ENCODE measurements at regions not wholly inside any gene's neighbourhood (a gene's known extent, or its start where the extent isn't known, plus 50 kb on each side); places are given as distances from the start of the nearest gene placed in this dataset.
A peak's percentile ranks its signal among the peaks of the same experiment; 100 is the strongest.
"Not testable (repeated sequence)": the region's sequence is repeated elsewhere in the genome, so short reads cannot be mapped to it uniquely, and the experiment has no call there.

DNA sequence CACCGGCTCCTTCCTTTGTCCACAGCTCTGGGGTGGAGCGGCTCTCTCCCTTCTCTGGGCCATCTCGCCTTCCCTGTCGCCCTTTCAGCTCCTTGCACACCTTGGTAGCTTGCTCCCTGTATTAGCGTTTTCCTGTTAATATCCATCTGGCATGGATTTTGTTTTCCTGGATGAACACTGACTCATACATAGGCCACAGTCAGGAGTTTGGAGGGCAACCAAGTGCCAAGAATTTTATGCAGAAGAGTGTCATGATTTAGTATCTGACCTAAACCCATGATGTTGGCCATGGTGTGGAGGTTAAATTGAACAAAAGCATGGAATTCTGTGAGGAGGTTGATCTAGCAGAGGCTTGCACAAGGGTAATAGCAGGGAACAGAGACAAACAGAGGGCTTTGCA lies 180.9 kb downstream of the AIPL1 start:
- DNase-seq, result no peak

DNA sequence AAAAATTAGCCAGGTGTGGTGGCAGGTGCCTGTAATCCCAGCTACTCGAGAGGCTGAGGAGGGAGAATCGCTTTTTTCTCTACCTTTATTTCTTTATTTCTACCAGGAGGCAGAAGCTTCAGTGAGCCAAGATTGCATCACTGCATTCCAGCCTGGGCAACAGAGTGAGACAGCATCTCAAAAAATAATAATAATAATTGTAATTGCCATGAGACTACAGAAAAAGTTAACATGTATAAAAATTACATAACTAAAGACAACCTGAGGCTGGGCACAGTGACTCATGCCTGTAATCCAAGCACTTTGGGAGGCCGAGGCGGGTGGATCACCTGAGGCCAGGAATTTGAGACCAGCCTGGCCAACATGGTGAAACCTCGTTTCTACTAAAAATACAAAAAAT lies 181.5 kb downstream of the WSCD1 start:
- DNase-seq, result not testable (repeated sequence)

DNA sequence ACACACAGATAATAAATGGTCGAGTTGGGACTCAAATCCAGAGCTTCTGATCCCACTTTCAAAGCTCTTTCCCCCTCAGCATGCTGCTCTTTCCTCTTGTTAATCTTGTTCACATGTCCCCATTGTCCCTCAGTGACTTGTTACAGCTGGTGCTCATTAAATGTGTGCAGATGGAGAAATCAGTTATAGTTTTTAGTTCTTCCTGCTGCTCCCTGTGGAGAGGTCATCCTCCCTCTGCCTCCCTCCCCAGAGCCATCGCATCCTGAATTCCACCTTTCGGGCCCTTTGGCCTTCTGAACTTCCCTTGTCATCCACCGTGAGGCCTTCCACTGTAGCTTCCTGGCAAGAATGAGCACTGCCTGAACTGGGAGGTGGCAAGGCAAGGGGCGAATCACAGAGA lies 179.6 kb downstream of the WSCD1 start:
- DNase-seq, result no peak

DNA sequence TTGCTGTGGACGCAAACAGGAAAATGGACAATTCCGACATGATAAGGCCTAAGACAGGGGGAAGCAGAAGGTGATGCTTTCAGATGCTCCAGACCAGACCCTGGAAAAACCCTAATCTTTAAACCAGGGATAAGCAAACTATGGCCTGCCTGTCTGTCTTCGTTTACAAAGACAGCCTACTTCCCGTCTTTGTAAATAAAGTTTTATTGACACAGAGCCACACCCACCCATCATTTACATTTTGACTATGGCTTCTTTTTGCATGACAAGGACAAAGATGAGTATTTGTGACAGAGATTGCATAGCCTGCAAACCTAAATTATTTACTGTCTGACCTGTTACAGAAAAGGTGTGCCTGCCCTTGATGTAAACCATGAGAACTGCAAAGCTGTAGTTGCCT lies 177.9 kb downstream of the WSCD1 start:
- peak; percentile 34 for DNase-seq

DNA sequence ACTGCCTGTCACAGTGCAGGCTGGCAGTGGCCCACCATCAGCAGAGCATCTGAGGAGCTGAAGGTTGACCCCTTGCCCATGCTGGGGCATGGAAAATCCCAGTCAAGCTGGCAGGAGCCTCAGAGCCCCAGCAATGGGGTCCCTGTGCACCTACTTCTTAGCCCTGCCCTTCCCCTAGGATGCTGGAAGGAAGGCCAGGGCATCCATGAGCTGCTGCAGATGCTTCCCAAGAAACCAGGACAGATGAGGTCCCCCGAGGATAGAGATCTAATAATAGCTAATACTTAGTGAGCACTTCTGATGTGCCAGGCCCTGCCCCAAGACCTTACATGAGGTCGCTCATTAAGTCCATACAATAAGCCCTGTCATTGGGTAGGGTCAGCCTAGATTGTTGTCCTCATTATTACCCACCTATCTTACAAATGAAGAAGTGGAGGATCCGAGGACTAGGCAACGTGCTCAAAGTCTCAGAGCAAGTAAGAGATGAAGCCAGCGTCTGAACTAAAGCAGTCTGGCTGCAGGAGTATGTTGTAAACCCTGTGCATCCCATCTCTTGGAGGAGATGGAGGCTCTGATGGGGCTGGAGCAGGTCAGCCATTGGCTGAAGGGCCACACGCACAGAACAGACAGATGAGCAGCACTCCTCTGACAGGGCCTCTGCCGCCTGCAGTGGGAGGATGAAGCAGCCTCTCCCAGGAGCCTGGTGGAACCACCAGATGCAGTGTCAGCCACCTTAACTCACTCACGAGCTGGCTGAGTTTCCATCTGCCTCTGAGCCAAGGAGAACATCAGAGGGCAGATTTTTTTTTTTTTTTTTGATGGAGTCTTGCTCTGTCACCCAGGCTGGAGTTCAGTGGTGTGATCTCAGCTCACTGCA lies 175.4 kb downstream of the WSCD1 start:
- no peak for DNase-seq

DNA sequence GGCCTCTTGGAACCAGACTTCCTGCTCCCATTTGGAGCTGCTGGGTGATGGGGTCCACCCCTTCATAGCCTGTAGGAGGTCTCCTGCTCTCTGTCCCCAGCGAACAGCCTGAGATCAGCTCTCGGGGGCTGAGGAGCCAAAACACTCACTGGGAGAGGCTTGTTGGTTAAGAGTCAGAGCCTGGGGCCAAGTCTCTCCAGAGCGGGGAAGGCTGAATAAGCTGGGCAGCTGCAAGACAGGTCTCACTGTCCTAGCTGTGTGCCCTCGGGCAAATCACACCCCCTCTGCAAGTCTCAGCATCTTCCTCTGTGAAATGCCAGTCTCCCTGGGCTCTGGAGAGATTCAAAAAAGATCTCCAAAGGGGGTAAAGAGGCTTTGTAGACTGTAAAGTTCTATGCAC lies 174.6 kb downstream of the WSCD1 start:
- no peak for DNase-seq

DNA sequence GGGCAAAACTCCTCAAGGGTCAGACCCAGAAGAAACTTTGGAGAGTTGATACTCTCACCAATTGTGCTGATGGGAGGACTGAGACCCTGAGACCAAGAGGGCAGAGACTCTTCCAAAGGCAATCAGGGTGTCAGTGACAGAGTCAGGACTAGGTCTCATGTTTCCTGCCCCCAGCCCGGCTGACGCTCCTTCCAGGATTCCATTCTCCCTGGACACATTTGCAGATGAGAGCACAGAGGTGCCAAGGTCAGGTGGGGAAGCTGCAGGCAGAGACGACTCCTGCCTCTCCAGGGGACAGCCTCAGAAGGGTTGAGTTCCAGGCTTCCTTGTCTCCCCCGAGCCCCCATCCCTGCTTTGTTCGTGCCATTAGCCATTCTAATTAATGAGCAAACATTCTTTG lies 174.1 kb downstream of the WSCD1 start:
- DNase-seq, result no peak

DNA sequence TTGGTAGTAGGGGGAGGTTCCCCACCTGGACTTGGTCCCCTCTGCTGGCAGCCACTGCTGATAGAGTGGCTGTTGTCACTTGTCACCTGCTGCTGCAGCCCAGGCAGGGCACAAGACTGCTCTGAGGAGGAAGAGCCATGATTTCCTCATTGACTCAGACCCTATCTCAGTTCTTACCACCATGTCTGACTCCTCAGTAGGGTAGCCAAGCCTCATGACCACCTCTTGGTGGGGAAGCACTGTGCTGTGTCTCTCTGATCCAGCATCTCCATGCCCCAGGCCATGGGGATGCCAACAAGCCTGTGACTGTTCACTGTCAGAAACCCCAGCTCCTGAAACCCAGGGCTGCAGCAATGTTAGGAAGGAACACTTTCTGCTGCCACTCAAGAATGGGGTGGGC lies 173.0 kb downstream of the WSCD1 start:
- no peak for DNase-seq

DNA sequence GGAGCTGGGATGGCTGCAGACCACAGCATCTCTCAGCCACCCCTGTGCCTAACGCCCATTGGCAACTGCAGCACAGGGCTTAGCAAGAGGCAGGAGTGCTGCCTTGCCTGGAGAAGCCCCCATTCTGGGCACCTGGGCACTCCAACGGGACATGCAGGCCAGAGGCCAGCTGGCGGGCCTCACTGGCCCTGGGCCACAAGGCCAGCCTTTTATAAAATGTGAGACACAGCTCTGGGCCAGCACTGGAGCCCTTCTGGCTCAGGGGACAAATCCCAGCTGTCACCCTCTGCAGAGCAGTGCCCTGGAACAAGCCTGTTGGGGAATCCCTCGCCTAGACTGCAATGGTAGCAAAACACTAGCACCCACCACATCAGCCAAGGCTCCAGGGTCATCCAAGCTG lies 171.8 kb downstream of the WSCD1 start:
- DNase-seq, result no peak

DNA sequence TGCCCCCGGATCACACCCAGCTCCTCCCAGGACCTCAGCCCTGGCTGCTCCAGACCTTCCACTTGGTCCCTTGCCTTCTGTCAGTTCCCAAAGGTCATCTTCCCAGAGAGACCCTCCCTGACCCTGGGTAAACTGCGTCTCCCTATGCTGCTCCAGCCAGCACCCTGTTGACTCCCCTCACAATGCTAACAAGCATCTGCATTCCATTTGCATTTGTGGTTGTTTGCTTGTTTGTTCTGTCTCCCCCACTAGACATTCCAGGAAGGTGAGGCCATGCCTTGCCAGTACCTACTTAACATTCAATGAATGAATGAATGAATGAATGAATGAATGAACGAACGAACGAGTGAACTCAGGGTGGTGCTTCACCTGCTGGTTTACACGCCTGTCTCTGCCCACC lies 171.2 kb downstream of the WSCD1 start:
- DNase-seq, result no peak

DNA sequence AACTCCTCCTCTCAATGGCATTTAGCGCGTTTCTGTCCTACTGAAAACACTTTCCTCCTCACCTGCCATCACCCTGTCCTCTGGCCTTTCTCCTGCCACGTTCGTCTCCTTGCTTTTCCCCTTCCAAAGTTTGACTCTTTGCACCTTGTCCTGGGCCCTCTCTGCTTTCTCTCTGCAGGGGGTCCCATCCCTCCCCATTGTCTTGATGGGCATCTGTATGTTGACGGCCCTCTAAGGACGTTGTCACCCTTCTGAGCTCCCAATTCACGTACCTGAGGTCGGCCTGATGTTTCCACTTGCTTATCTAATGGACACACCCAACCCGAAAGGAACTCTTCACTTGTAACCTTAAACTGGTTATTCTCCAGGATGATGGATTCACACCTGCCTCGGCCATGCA lies 170.4 kb downstream of the WSCD1 start:
- no peak for DNase-seq

DNA sequence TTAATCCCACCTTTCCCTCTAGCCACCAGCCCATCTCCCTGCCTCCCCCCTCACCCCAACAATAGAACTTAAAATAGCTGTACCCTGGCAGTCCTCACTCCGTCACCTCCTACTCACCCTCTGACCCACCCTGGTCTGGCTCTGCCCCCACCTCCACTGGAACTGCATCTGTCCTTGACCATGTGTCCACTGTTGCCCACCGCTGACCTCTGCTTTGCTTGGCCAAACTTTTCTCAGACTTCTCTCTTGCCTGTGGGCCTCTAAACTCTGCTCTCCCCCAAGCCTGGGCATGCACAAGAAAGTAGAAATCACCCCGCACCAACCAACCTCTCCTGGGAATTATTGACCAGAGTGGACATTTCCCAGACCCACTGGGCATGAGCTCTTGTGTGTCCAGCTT lies 169.8 kb downstream of the WSCD1 start:
- no peak for DNase-seq

DNA sequence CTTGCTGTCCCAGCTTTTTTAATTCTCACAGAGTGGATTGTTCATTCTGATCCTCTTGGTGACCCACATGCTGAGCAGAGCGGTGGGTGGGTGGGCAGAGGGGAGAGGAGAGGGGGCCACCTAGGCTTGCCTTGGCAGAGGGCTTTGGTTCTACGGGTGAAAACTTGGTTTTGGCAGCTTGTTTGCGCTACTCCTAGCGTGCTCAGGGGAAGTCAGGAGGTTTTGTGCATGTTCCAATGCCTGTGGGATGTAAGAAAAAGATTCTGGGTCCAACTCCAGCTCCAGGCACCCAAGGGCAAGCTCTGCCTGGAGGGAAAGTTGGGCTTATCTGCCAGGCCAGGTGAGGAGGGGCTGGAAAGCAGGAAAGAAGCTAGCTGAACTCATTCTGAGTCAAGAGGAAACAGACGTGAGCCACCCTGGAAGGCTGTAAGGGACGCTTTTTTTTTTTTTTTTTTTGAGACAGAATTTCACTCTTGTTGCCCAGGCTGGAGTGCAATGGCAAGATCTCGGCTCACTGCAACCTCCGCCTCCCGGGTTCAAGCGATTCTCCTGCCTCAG lies 169.1 kb downstream of the WSCD1 start:
- no peak for DNase-seq

DNA sequence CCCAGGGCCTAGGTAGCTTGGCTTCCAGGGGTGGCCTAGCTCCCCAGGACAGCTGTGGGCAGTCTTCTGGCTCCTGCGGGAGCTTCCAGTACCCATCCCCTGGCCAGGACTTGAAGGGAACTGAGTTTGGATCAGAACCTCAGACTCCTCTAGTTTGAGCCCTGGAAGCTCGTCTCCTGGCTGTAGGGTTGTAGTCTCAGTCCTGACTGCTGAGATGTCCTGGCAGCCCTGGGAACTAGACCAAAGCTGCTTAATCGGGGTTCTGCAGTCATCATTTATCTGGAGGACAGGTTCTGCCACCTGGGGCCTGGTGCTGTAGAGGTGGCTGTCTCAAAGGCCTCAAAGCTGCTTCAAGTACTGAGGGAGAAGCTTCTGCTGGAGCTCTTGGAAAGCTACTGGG lies 163.7 kb downstream of the WSCD1 start:
- DNase-seq, result no peak

DNA sequence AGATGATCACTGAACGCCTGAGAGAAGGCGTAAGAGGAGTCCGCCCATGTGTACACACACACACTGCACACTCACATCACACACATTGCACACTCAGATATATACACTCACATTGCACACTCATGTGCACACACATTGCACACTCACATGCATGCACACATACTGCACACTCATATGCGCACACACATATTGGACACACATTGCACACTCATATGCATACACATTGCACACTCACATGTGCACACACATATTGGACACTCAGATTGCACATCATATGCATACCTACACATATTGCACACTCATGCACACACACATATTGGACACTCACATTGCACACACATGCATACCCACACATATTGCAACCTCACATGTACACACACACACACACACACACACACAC lies 163.2 kb downstream of the WSCD1 start:
- no peak for DNase-seq

DNA sequence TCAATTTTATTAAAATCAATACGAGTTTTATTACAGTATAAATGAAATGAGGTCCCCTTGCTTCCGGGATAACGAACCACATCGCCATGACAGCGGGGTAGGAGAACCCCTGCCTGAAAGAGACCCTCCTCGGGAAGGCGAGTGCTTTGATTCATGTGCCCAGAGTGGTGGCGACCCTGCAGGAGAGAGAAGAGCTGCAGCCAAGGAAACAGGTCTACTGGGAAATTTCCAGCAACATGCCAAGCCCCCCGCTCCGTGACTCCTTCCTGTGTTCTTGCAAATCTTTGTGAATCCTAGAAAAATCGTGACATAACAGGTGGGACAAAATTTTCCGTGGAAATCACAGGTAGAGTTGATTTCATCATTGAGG lies 162.5 kb downstream of the WSCD1 start:
- DNase-seq, result no peak

DNA sequence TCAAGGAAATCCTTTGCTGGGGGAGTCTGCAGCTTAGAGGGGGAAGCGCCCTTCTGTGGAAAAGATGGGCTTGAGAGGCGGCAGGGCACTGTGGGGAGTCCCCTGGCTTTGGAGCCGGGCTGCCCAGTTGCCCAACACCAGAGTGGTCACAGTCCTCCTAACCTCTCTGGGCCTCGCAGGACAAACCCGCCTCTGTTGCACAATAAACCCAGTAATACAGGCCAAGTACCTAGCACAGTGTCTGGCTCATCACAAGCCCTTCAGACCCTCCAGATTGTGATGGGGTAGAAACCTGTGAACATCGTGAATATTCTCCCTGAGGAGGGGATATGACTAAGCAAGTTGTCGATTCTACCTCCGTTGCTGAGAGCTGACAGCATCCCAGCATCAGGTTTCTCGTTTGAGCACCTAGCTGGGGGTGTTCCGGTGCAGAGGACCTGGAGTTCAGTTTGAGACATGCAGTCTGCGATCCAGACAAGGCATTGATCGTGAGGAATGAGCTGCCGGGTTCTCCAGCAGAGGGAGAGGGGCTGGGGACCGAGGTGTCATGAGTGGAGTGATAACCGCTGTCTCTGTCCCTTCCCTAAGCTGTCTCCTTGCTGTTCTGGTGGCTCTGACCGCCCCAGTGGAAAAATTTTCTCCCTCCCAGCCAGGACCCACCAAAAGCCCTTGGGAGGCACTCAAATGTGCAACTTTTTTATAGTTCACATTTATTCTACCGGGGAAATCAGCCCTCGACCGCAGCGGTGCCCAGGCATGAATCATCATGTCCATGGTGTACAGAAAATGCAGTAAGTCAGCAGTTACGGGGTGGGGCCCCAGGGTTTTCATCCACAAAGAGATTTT lies 161.9 kb downstream of the WSCD1 start:
- no peak for DNase-seq

DNA sequence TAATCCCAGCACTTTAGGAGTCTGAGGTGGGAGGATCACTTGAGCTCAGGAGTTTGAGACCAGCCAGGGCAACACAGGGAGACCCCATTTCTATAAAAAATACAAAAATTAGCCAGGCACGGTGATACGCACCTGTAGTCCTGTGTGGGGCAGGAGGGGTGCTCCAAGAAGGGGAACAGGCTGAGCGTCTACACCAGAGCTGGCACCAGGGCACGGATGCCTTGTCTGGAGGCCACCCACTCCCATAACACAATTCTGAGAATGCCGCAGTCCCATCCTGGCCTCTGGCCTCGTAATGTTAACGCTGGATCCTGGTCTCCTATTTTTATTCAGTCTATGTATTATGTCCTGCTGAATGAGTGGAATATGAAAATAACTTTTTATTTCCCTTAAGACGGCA lies 161.3 kb downstream of the WSCD1 start:
- DNase-seq, result no peak

DNA sequence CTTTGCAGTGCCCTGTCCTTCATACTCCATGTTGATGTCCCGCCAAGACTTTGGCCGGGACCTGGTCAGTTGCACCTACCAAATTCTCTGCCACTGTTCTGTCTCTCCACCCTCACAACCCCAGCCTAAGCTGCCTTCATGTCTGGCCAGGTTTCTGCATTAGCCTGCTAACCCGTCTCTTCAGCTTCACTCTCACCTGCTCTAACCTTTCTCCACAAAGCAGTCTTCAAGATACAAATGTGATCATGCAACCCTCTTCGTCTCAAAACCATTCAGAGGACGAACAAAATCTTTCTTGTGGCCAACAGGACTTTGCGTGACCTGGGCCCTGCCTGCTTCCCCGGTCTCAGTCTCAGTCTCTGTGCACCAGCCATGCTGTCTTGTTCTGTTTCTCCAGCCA lies 148.2 kb downstream of the WSCD1 start:
- no peak for DNase-seq

DNA sequence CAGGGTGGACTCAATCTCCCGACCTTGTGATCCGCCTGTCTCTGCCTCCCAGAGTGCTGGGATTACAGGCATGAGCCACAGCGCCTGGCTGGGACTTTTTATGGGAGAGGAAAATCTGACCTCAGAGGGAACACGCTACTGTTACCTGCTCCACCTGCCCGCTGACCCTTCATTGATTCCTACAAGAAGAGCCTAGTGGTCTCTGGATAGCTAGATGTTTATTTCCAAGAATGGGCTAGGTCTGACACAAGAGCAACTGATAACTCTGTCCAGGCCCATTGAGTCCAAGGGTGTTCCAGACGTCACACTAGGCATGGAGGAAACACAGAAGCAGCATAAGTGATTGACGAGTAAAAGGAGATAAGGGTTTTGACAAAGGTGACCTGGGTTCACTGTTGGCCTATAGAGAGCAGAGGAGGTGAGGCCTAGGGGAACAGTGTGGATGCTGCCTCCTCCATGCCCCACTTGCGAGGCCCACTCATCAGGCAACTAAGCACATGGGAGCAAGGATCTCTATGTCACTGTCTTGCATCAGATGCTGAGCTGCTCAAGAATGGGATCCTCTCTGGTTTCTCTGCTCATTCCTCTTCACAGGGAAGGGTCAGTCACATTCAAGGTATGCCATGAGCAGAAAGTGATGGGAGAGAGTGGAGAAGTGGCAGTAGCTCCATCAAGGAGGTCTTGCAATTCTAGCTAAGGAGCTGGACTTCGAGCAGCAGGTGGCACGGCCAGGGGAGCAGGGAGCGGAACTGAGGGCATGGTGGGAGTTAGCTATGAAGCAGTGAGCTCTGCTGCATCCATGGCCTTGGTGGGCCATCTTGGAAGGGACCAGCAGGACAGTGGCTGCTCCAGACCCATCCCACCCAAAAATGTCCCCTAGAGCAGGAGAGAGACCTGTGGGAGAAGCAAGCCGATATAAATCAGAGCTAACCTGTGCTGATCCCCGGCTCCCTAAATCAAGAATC lies 145.2 kb downstream of the WSCD1 start:
- no peak for DNase-seq

DNA sequence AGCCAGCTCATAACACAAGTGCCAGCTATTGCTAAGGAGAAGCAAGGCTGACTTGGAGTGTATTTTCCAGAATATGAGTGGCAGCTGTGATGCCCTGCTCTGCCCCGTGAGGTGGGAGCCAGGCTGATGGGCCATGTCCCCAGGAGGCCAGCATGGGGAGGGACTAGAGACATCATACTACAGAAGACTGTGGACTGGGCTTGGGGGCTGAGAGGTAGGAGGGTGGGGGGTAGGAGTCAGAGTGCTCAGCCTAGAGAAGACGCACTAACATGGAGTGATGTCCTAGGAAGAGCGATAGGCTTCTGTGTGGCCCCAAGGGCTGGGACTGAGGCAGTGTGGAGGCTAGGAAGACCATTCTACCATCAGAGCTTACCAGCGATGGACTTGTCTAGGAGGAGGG lies 143.7 kb downstream of the WSCD1 start:
- DNase-seq, result no peak

DNA sequence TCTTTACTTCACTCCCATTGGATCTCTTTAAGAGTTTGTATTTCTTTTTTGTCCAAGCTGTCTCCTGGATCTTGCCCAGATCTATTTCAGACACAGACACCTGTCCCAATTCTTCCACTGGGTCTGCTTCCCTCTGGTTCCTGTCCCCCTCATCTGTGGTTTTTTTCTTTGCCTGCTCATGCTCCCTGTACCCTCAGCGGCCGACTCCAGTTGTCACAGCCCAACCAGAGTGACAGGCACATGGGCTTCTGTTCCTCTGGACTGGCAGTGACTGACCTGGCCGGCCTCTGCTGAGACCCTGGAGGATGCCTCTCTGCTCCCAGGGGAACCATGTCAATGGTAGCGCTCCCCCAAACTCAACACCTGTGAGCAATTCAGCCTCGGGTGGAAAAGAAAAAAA lies 142.6 kb downstream of the WSCD1 start:
- no peak for DNase-seq

DNA sequence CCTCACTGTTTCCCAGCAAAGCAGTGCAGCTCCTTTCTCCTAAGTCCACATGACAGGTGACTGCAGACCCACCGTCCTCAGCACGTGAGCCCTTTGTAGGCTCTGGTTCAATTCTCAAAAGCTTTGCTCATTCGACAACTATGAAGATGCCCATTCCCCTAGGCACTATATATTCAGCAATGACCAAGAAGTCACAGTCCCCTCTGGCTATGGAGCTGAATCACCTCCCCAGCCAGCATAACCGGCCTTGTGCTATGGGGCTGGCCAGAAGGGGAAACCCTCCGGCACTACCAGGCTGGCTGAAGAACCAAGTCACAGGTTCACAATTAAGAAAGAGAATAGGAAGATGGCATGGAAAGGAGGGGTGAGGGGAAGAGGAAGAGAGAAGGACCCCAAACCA lies 139.7 kb downstream of the WSCD1 start:
- DNase-seq, result no peak

Data from NCI-H748 treated with DMSO at 0.1 percent for 48 hours (cell line).